ENCODE measurements at regions not wholly inside any gene's neighbourhood (a gene's known extent, or its start where the extent isn't known, plus 50 kb on each side); places are given as distances from the start of the nearest gene placed in this dataset.

- no peak for DNase-seq
Measured at GRCh38 chr22:49636649-49637048, 191.0 kb downstream of the BRD1 start.

- DNase-seq = no peak
Measured at GRCh38 chr22:49636214-49636613, 191.5 kb downstream of the BRD1 start.

- no peak for DNase-seq
Measured at GRCh38 chr22:49634006-49634772, 193.5 kb downstream of the BRD1 start.

- no peak for DNase-seq
Measured at GRCh38 chr22:49633010-49633324, 194.7 kb downstream of the BRD1 start.

GRCh38 chr22:49632199-49633009 is 195.3 kb downstream of the BRD1 start:
- peak; percentile 22 for DNase-seq

- DNase-seq = no peak
Measured at GRCh38 chr22:49630448-49630946, 197.2 kb downstream of the BRD1 start.

- no peak for DNase-seq
Measured at GRCh38 chr22:49629586-49630447, 197.9 kb downstream of the BRD1 start.

GRCh38 chr22:49629261-49629570 is 198.5 kb downstream of the BRD1 start:
- no peak for DNase-seq

GRCh38 chr22:49628391-49629260 is 199.0 kb downstream of the BRD1 start:
- DNase-seq = no peak

GRCh38 chr22:49627217-49628181 is 200.2 kb downstream of the BRD1 start:
- DNase-seq = no peak

- DNase-seq = no peak
Measured at GRCh38 chr22:49626361-49627216, 201.1 kb downstream of the BRD1 start.

- DNase-seq = no peak
Measured at GRCh38 chr22:49624421-49625177, 203.1 kb downstream of the BRD1 start.

GRCh38 chr22:49623715-49624114 is 204.0 kb downstream of the BRD1 start:
- no peak for DNase-seq

GRCh38 chr22:49623176-49623575 is 204.5 kb downstream of the BRD1 start:
- no peak for DNase-seq

- DNase-seq = no peak
Measured at GRCh38 chr22:49622241-49623105, 205.2 kb downstream of the BRD1 start.

- DNase-seq = no peak
Measured at GRCh38 chr22:49621601-49622210, 206.0 kb downstream of the BRD1 start.

- no peak for DNase-seq
Measured at GRCh38 chr22:49620666-49621065, 207.0 kb downstream of the BRD1 start.

- DNase-seq = no peak
Measured at GRCh38 chr22:49620003-49620556, 207.6 kb downstream of the BRD1 start.
